Neural crest cell (in vitro differentiated cells): ENCODE measurements at regions not wholly inside any gene's neighbourhood (a gene's known extent, or its start where the extent isn't known, plus 50 kb on each side); places are given as distances from the start of the nearest gene placed in this dataset.

Experiments used
- DNase-seq: peaks from one replicate; pipeline ENCODE4 v3.0.0; 2021; ENCODE audit warnings: low read depth, mixed read lengths, low spot score
- H3K27ac Mint-ChIP-seq: one replicate; pipeline ENCODE4 v1.8.0; 2021; ENCODE audit warnings: mild to moderate bottlenecking, mixed read lengths; ENCODE audit not compliant: unreplicated experiment
- H3K27me3 Mint-ChIP-seq: 2 replicates; pipeline ENCODE4 v1.8.0; 2021; ENCODE audit warnings: low read depth, mild to moderate bottlenecking, mixed read lengths
- H3K36me3 Mint-ChIP-seq: 2 replicates; pipeline ENCODE4 v1.8.0; 2021; ENCODE audit warnings: low read depth, mild to moderate bottlenecking, mixed read lengths
- H3K4me1 Mint-ChIP-seq: 2 replicates; pipeline ENCODE4 v1.8.0; 2021; ENCODE audit warnings: mixed read lengths
- H3K4me3 Mint-ChIP-seq: one replicate; pipeline ENCODE4 v1.8.0; 2021; ENCODE audit warnings: mild to moderate bottlenecking, mixed read lengths
- H3K9me3 Mint-ChIP-seq: 2 replicates; pipeline ENCODE4 v1.8.0; 2021; ENCODE audit warnings: mixed read lengths
- TF ChIP-seq, protein P1 (sequence below): fragments of 200-600 bp; sonication (generic); conservative IDR thresholded peaks from 2 replicates; pipeline ENCODE4 v1.5.0; 2021; ENCODE audit warnings: antibody characterized with exemption, mild to moderate bottlenecking

- no peaks in the 10 kb centered on the region for H3K27me3 Mint-ChIP-seq
- peaks cover 5% of the 10 kb centered on the region for H3K4me1 Mint-ChIP-seq
- TF ChIP-seq, protein P1, sequence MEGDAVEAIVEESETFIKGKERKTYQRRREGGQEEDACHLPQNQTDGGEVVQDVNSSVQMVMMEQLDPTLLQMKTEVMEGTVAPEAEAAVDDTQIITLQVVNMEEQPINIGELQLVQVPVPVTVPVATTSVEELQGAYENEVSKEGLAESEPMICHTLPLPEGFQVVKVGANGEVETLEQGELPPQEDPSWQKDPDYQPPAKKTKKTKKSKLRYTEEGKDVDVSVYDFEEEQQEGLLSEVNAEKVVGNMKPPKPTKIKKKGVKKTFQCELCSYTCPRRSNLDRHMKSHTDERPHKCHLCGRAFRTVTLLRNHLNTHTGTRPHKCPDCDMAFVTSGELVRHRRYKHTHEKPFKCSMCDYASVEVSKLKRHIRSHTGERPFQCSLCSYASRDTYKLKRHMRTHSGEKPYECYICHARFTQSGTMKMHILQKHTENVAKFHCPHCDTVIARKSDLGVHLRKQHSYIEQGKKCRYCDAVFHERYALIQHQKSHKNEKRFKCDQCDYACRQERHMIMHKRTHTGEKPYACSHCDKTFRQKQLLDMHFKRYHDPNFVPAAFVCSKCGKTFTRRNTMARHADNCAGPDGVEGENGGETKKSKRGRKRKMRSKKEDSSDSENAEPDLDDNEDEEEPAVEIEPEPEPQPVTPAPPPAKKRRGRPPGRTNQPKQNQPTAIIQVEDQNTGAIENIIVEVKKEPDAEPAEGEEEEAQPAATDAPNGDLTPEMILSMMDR, result no peak
- no peak overlapping the region for H3K4me3 Mint-ChIP-seq
- no peak overlapping the region for H3K27ac Mint-ChIP-seq
- H3K9me3 Mint-ChIP-seq, result no peaks in the 10 kb centered on the region
- DNase-seq, result no peak
- H3K36me3 Mint-ChIP-seq, result no peaks in the 10 kb centered on the region
Measured at GRCh38 chr9:18036422-18037187, 437.3 kb upstream of the ADAMTSL1 start.

DNA sequence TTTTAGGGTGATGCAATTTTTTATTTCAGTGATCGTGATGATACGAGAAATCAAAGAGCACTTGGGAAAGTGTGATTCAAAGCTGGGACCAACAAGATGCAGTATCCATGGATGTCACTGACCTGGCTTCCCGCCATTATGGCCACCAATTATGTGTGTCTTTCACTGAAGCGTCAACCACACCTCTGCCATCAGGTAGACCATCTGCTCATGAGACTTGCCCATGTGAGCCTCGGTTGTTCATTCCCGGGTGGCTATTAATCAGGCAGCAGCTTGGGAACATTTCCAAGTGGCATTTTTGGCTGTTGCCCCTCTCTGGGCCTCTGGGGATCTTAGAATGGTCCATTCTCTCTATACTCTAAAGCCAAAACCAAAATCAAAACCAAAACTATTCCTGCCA is 436.0 kb upstream of the ADAMTSL1 start:
- no peaks in the 10 kb centered on the region for H3K36me3 Mint-ChIP-seq
- no peak overlapping the region for H3K4me3 Mint-ChIP-seq
- H3K27ac Mint-ChIP-seq, result no peak overlapping the region
- TF ChIP-seq, protein P1, result no peak
- DNase-seq, result no peak
- no peaks in the 10 kb centered on the region for H3K9me3 Mint-ChIP-seq
- no peaks in the 10 kb centered on the region for H3K27me3 Mint-ChIP-seq
- peaks cover 5% of the 10 kb centered on the region for H3K4me1 Mint-ChIP-seq

DNA sequence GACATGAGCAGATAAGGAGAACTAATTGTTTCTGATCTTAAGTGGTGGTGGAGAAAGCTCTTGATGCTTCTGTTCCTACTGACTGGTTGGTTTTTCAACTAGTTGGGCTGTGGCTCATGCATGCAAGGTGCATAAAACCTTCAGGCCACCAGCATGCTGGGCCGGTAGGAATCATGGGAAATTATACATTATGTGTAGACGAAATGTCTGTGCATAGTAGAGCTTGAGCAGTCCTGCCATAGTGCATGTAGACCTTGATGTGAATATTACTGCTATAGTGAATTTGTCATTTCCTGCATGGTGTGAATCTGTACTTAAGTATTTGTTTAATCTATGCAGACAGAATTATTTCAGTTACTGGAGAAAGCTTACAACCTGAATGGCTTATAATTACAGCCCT is 433.6 kb upstream of the ADAMTSL1 start:
- H3K27me3 Mint-ChIP-seq, result no peaks in the 10 kb centered on the region
- no peak overlapping the region for H3K27ac Mint-ChIP-seq
- H3K4me3 Mint-ChIP-seq, result no peak overlapping the region

DNA sequence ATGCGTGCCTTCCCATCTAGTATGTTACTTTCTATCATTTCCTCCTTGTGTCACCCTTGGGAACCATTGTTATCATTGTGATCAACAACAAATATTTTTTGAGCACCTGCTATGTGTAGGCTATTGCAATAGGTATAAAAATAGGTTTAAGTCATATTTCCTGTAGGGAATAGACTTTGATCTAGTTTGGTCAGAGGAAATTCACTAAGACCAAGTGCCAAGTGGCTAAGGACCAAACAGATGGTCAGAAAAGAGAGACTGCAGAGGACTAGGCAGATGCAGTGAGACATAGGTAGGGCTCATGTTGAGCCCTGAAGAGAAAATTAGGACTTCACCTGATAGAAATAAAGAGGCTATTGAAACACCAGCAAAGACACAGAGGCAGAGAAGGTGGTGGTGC is 430.0 kb upstream of the ADAMTSL1 start:
- H3K4me3 Mint-ChIP-seq, result no peak overlapping the region
- no peaks in the 10 kb centered on the region for H3K36me3 Mint-ChIP-seq

More for the DNA sequence above, 433.6 kb upstream of the ADAMTSL1 start:
- Mint-ChIP-seq H3K36me3 (no peaks in the 10 kb centered on the region), H3K4me1 (peaks cover 17% of the 10 kb centered on the region), H3K9me3 (no peaks in the 10 kb centered on the region)
- TF ChIP-seq, protein P1, result no peak
- no peak for DNase-seq

GRCh38 chr9:18045326-18045725 is 428.6 kb upstream of the ADAMTSL1 start:
- TF ChIP-seq, protein P1, result no peak
- peak overlapping the region; percentile 28 for H3K27ac Mint-ChIP-seq
- H3K4me3 Mint-ChIP-seq, result no peak overlapping the region
- DNase-seq, result no peak
- no peaks in the 10 kb centered on the region for H3K27me3 Mint-ChIP-seq
- H3K36me3 Mint-ChIP-seq, result no peaks in the 10 kb centered on the region
- peaks cover 22% of the 10 kb centered on the region for H3K4me1 Mint-ChIP-seq
- H3K9me3 Mint-ChIP-seq, result peaks cover 5% of the 10 kb centered on the region

More for the DNA sequence above, 430.0 kb upstream of the ADAMTSL1 start:
- DNase-seq, result no peak
- TF ChIP-seq, protein P1, result no peak
- Mint-ChIP-seq H3K27ac (peak overlapping the region; percentile 73), H3K27me3 (no peaks in the 10 kb centered on the region), H3K4me1 (peaks cover 22% of the 10 kb centered on the region), H3K9me3 (peaks cover 4% of the 10 kb centered on the region)
